ENCODE measurements at regions not wholly inside any gene's neighbourhood (a gene's known extent, or its start where the extent isn't known, plus 50 kb on each side); places are given as distances from the start of the nearest gene placed in this dataset.

DNA sequence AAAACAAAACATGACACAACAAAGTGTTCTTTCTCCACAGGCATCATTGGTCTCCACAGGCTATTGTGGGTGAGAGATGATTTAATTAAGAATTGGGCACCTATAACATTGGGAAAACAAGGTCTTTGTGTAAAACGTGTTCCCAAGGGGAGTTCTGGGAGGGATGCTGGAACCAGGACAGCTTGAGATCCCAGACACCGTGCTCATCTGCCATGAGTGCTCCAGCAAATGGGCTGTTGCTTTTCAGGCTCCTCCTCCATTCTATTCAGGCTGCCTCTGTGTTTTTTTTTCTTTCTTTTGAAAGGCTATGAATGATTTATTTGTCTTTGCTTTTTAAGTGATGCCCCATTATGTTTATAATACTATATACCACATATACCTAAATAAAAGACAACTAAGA is 122.4 kb downstream of the DACT1 start:
- H3K27me3 ChIP-seq = no peaks in the 10 kb centered on the region
- H3K27ac ChIP-seq = no peak overlapping the region
- no peak for DNase-seq (ENCODE audit: low spot score)
- no peaks in the 10 kb centered on the region for H3K36me3 ChIP-seq
- no peaks in the 10 kb centered on the region for H3K9me3 ChIP-seq
- no peak overlapping the region for H3K4me3 ChIP-seq
- TF ChIP-seq, protein P1, sequence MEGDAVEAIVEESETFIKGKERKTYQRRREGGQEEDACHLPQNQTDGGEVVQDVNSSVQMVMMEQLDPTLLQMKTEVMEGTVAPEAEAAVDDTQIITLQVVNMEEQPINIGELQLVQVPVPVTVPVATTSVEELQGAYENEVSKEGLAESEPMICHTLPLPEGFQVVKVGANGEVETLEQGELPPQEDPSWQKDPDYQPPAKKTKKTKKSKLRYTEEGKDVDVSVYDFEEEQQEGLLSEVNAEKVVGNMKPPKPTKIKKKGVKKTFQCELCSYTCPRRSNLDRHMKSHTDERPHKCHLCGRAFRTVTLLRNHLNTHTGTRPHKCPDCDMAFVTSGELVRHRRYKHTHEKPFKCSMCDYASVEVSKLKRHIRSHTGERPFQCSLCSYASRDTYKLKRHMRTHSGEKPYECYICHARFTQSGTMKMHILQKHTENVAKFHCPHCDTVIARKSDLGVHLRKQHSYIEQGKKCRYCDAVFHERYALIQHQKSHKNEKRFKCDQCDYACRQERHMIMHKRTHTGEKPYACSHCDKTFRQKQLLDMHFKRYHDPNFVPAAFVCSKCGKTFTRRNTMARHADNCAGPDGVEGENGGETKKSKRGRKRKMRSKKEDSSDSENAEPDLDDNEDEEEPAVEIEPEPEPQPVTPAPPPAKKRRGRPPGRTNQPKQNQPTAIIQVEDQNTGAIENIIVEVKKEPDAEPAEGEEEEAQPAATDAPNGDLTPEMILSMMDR (IDR thresholded peaks at IDR 0.05) = no peak
- peaks cover 0 to 9% of the 10 kb centered on the region in 2 donors for H3K4me1 ChIP-seq

DNA sequence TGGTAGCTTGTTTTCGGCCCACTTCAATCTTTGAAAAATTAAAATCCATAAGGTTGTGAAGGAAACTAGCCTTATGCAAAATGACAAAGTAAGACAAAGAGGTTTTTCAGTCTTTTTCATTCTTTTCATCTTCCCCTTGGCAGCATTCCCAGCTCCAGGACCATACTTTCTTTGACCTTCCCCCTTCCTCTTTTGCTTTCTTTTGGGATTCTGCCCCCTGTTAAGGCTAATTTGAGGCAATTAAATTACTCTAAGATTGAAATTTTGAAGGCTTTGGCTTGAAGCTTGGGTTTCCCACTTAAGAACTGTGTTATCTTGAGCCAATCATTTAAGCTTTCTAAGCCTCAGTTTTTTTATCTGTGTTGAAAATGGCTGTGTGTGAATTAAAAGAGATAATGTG is 124.9 kb downstream of the DACT1 start:
- TF ChIP-seq, protein P1 (IDR thresholded peaks at IDR 0.05) = no peak
- H3K27me3 ChIP-seq = no peaks in the 10 kb centered on the region
- H3K27ac ChIP-seq = no peak overlapping the region
- peaks cover 0 to 9% of the 10 kb centered on the region in 2 donors for H3K4me1 ChIP-seq
- no peak for DNase-seq (ENCODE audit: low spot score)
- H3K9me3 ChIP-seq = no peaks in the 10 kb centered on the region
- no peak overlapping the region for H3K4me3 ChIP-seq
- H3K36me3 ChIP-seq = no peaks in the 10 kb centered on the region

DNA sequence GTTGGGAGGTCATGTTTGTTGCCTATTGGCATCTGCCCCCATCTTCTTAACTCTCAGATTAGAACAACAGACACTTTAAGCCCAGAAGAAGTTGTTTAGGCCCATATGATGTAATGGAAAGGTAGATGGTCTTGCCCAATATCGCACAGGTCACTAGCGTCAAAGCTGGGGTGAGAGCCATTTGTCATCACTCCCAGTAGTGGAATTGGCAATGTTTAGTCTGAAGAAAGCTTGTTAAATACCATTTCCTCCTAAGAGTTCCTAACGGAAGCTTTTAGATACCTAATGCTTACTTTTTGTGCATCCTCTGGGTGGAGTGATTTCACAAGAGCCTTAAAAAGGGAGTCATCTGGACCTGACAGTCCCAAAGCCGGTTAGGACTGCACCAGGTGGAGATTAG is 125.4 kb downstream of the DACT1 start:
- Histone ChIP-seq H3K9me3 (no peaks in the 10 kb centered on the region), H3K4me1 (peaks cover 0 to 9% of the 10 kb centered on the region in 2 donors), H3K4me3 (no peak overlapping the region), H3K27me3 (no peaks in the 10 kb centered on the region), H3K36me3 (no peaks in the 10 kb centered on the region), H3K27ac (no peak overlapping the region)
- TF ChIP-seq, protein P1 (IDR thresholded peaks at IDR 0.05) = no peak
- no peak for DNase-seq (ENCODE audit: low spot score)

DNA sequence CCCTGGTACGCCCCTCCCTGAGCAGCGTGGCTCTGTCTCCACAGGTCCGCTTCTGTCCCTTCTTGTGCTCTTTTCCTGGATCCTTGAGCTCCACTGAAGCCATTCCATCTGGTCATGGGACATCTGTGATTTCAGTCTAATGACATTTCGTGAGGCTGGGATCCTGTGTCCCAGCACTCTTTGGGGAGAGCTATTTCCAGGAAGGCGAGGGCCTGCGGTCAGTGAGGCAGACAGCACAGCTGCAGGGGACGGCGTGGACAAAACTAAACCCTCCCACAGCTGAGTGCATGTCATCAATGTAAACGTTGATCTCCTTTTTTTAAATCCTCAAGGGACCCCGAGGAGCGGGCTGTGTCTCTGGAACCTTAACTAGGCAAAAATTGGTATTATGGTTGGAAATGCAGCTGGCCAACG is 127.7 kb downstream of the DACT1 start:
- H3K36me3 ChIP-seq = no peaks in the 10 kb centered on the region
- peaks cover 0 to 9% of the 10 kb centered on the region in 2 donors for H3K4me1 ChIP-seq
- no peak for DNase-seq (ENCODE audit: low spot score)
- no peak overlapping the region for H3K4me3 ChIP-seq
- H3K27me3 ChIP-seq = no peaks in the 10 kb centered on the region
- H3K27ac ChIP-seq = peak overlapping the region in 1 of 2 donors; percentile 1
- TF ChIP-seq, protein P1 (IDR thresholded peaks at IDR 0.05) = no peak
- H3K9me3 ChIP-seq = no peaks in the 10 kb centered on the region

DNA sequence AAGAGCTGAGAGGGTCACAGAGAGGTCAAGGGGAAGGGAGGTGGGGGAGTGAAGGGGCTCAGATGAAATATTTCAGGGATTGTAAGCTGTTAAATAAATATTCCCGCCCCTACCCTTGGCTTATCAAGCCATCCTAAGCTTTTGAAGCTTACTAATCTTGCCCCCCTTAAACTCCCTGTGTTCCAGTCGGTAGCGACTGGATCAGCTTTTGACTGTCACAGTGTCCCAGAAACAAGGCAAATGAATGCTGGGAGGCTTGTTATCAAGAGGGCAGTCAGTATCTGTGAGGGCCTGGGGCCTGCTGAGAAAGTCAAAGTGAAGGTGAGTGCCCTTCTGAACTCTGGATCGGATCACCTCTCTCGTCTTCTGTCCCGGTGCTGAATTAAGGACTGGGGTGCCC is 128.1 kb downstream of the DACT1 start:
- H3K9me3 ChIP-seq = no peaks in the 10 kb centered on the region
- TF ChIP-seq, protein P1 (IDR thresholded peaks at IDR 0.05) = no peak
- no peaks in the 10 kb centered on the region for H3K27me3 ChIP-seq
- peaks cover 0 to 6% of the 10 kb centered on the region in 2 donors for H3K4me1 ChIP-seq
- H3K27ac ChIP-seq = peak overlapping the region in 1 of 2 donors; percentile 1
- no peaks in the 10 kb centered on the region for H3K36me3 ChIP-seq
- no peak overlapping the region for H3K4me3 ChIP-seq
- no peak for DNase-seq (ENCODE audit: low spot score)

DNA sequence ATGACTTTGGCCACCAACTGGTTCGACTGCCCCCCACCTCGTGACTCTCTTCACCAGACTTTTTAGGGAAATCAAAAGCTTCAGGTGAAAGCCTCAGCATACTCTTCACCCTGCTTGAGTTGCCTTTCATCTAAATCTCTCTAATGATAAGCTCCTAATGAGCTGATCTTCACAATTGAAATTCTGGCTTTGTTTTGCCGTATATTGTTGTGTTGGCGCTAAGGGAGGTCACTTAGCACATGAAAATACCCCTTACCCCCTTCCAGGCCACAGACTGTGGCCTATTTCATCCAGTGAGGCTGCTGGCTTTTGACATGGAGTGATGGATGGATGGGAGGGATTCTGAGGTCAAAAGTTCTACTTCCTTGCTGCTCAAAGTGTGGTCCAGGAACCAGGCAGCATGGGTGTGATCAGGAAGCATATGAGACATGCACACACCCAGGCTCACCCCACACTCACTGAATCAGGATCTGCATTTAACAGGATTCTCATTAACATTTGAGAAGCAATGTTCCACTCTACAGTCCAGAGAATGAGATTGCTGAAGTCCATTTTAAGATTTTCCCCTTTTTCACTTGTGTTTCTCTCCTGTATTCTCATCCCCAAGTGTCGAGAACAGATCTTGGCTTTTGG is 131.4 kb downstream of the DACT1 start:
- no peaks in the 10 kb centered on the region for H3K9me3 ChIP-seq
- no peaks in the 10 kb centered on the region for H3K36me3 ChIP-seq
- peaks cover 0 to 4% of the 10 kb centered on the region in 2 donors for H3K4me1 ChIP-seq
- no peak for DNase-seq (ENCODE audit: low spot score)
- TF ChIP-seq, protein P1 (IDR thresholded peaks at IDR 0.05) = no peak
- H3K4me3 ChIP-seq = no peak overlapping the region
- no peak overlapping the region for H3K27ac ChIP-seq
- no peaks in the 10 kb centered on the region for H3K27me3 ChIP-seq

Measured in right atrium auricular region (tissue), 2 donors.